NCI-H2171 (cell line): ENCODE measurements at regions not wholly inside any gene's neighbourhood (a gene's known extent, or its start where the extent isn't known, plus 50 kb on each side); places are given as distances from the start of the nearest gene placed in this dataset.
A peak's percentile ranks its signal among the peaks of the same experiment; 100 is the strongest.

Source experiments
- DNase-seq: peaks from one replicate; lab custom pipeline; 2025; lab: John Stamatoyannopoulos, UW

DNA sequence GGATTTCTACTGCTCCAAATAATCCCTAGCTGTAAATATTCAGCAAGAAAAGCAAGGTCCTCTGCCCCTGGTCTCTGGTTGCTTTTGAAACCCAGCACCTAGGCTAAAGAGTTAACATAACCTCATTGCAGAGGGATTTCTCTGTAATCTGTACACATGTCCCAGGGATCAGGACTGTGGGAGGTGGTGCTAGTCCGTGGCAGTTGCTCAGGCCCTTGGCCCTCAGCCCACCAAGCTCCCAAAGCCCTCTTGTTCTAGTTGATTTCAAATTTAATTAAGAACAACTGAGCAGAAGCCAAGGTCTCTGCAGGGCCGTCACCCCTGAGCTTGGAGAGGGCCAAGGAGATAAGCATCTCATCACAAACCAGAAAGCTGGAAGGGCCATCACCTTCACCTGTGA, 181.1 kb downstream of the SOX9 start:
- no peak for DNase-seq

DNA sequence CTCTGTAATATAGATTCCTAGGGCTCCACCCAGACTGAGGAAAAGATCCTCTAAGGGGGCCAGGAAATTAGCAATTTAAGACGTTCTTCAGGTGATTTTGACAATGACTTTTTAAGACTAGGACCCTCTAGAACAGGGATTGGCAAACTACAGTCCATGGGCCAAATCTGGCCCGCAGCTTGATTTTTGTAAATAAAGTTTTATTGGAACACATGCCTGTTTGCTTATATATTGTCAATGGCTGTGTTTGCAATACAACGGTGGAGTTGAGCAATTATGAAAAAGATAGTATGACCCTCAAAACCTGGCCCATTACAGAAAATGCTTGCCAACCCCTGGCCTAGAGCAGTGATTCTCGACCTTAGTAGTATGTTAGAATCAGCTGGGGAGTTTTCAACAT, 181.9 kb downstream of the SOX9 start:
- no peak for DNase-seq

DNA sequence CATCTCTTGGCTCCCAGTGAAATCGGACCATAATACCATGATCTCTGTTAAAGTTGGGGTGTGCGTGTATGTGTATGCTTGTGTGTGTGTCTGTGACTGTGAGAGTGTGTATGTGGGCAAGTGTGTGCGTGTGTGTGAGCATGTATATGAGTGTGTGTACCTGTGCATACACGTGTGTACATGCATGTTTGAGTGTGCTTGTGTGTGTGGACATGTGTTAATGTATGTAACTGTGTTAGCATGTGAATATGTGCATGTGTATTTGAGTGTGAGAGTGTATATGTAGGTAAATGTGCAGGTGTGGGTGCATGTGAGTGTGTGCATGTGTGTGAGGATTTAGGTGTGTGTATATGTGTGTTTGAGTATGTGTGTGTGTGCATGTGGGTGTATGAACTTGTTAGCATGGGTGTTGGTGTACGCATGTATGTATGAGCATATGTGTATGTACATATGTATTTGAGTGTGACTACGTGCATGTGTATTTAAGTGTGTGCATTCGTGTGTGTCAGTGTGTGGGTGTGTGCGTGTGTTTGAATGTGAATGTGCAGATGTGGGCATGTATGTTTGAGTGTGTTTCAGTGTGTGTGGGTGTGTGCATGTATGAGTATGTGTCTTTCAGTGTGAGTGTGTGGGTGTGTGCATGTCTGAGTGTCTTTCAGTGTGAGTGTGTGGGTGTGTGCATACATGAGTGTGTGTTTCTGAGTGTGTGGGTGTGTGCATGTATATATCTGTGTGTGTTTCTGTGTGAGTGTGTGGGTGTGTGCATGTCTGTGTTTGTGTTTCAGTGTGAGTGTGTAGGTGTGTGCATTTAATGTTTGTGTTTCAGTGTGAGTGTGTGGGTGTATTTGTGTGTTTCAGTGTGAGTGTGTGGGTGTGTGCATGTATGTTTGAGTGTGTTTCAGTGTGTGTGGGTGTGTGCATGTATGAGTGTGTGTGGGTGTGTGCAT, 183.2 kb downstream of the SOX9 start:
- DNase-seq, result no peak

DNA sequence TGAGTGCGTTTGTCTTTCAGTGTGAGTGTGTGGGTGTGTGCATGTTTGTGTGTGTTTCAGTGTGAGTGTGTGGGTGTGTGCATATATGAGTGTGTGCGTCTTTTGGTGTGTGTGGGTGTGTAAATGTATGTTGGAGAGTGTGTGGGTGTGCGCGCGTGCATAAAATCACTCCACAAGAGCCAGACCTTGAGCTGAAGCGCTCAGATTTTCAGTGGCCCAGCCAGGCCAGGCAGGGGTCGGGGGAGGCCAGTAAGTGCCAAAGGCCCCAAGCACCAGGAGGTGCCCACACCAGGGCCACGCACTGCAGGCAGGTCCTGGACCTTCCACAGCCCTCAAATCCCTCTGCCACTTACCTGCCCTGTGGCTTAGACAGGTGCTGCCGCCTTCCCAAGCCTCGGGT, 184.0 kb downstream of the SOX9 start:
- no peak for DNase-seq

DNA sequence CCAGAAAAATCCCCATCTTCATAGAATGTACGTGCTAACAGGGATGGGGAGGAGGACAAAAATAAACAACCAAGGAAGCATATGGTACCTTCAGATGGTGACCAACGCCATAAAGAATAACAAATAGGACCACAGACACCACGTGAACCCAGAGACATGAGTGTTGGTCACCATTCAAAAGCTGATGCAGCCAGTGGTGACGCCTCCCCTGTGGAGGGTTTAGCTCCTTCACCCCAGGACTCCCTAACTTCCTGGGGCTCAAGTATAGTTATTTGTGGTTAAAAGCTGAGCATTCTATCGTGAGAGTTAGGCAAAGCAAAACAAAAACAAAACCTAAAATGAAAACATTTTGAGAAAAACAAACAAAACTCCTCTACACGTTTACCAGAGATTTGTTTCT, 184.7 kb downstream of the SOX9 start:
- DNase-seq, result no peak

DNA sequence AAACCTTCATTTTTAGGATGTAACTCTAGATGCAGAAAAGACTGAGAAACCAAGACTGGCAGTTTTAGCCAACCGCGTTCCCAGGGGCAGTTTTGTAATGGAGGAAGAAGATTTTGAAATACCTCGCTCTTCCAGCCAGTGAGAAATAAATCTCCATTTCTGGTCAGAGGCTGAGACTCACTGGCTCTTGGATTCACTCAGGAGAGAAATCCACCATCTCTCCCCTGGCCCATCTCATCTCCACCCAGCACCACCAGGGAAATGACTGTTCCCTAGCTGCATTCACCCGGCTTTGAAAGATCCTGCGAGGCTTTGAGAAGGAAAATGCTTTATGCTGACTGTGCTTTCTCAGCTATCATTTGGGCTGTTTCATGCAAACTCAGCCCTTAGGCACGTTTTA, 185.2 kb downstream of the SOX9 start:
- no peak for DNase-seq

DNA sequence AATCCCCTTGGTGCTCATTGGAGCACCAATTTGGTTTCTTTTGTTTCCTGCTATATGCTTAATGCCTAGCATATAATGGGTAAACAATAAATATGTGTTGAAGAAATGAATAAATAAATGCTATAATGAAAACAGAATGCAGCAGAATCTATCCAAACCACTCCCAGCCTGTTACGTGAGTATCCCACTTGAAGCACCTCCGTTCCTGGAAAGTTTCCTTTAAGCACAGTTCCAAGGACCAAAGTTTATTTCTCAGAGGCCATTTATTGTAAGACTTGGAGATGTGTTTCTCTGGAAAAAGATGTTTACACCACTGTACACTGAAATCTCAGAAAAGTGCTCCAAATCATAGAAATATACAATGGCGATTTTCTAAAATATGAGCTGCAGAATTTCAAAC, 187.0 kb downstream of the SOX9 start:
- no peak for DNase-seq

DNA sequence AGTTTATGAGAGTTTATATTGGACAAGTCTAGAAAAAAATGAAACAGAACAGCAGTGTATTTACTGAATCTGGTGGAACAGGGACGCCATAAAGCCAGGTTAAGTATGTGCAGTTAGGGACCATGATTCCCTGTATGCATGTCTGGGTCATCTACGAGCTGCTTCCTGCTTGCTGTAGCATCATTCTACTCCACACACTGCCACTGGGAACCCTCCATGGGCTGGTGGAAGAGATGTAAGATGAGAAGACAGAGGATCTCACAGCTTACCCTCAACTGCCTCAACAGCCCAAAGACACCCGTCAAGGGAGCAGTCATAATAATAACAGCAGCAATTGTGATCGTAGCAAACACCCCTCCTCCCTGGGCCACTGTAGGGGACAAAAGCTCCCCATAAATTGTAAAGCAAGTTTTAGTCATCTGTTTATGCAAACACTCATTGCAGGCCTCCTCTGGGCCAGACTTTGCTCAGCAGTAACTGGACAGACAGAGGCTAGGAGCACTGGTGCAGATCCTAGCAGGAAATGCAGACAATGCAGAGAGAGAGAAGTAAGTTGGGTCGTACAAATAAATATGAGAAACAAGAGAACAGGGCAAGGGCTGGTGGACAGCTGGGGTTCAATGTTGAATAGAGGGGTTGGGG, 188.0 kb downstream of the SOX9 start:
- no peak for DNase-seq

DNA sequence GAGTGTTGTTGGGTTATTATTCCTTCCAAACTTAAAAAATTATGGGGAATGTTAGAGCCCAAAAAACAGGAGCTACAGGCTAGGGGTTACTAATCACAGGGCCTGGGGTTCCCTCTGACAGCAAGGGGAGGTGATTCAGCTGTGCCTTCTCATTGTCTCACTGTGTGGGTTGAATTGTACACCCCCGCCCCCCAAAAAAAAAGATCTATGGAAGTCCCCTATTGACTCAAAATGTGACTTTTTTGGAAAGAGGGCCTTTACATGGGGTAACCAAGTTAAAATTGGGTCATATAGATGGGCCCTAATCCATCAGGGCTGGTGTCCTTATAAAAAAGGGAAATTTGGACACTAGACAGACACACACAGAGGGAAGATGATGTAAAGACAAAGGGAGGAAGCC, 190.2 kb downstream of the SOX9 start:
- no peak for DNase-seq

DNA sequence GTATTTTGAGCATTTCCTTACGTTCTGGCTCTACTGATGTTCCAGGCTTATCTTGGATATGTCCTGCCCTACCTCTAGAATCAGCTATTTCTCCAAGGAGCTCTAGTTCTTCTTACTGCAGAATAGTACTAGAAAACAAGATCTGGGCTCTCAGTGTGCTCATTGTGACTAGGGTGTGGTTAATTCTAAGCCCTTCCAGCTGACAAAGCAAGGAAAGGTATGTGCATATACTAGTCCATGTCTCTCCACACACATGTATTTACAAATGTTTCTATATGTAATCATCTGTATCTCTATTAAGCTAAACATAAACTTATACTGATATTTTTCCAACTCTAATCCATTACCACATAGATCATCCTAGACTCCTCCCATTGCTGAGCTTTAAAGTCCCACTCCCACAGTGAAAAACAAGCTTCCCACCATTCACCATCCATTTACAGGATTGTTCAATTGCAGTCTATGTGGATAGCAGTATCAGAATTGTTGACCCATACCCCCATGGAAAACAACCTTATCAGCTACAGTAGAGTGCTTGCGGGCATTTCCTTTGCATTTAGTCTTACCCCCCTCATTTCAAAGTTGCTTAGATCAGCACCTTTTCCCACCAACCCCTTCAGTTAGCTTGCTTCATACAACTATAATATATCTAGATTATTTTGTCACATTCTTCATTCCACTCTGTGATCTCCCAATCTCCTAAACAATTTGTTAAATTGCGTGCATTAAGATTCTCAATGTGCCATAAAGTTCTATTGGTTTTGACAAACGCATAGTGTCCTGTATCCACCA, 194.5 kb downstream of the SOX9 start:
- DNase-seq, result no peak

DNA sequence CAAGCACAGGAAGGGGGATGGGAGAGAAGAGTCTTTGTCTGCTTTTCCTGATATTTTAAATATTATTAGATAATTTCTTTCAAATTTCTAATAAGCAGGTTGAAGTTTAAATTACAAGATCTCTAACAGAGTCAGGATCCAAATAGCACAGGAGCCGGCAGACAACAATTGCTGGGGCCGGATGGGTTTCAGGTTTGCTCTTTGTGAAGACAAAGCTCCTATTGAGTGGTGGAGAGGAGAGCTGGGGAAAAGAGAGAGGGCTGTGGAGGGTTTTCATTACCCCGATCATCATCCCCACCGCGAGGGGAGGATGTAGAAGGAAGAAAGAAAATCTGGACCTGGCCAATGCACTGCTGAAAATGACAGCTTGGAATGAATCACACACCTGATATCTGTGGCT, 197.3 kb downstream of the SOX9 start:
- DNase-seq, result no peak

DNA sequence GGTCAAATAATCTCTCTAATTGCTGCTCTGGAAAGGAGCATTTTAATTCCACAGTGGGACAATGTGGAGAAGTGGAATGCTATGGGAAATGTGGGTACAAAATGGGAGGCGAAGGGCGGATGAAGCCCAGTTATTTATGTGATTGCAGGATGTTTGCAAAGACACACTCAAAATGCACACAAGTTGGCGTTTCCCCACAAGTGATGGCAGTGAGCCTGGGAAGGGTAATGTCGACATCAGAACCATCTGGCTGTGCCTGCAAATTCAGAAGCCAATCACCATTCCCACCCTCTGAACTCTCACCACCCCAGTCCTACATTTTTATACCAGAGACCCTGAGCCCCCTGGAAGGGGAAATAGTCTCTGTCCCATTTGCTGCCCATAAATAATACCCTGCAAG, 201.1 kb downstream of the SOX9 start:
- no peak for DNase-seq

DNA sequence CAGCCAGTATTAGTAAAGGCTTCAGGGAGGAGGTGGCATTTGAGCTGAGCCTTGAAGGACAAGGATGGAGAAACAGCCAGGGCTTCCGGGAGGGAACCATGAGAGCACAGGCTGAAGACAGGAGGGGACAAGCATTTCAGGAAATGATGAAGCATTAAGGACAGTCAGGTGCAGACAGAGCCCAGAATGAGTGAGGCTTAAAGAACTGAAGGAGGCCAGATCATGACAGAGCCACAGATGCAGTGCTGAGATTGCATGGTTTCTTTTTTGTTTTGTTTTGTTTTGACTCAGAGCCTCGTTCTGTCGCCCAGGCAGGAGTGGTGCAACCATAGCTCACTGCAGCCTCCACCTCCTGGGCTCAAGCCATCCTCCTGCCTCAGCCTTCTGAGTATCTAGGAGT, 211.5 kb downstream of the SOX9 start:
- no peak for DNase-seq

DNA sequence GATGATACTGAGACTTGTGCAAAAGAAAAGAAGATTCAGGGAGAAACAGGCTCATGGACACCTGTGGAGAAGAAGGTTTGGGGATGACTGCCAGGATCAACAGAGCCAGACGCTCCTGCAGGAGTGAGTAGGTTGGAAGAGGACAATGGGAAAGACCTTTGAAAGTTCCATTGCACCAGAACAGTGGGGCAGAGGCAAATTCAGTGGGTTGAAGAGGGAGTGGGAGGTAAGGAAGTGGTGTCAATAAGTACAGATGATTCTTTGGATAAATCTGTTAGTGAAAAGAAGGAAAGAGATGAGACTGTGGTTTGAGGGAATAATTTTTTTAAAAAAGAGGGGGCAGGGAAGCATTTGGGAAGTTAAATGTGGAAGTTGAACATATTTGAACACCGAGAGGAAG, 212.8 kb downstream of the SOX9 start:
- DNase-seq, result no peak

DNA sequence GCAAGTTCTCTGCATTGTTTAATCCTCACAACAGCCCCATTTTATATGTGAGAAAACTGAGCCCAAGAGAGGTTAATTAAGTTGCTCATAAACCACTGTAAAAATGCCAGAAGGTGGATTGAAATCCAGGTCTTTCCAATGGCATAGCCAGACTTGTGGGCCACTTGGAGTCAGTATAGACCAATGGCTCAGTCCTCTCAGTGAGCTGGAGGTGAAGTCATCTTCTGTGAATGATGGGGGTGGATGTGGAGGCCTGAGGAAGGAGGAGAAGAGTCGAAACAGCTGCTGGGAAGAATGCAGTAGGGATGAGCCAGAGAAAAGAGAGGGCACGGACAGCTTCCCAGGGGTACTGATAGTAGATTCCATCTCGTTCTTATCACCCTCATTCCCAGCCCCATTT, 213.4 kb downstream of the SOX9 start:
- no peak for DNase-seq

DNA sequence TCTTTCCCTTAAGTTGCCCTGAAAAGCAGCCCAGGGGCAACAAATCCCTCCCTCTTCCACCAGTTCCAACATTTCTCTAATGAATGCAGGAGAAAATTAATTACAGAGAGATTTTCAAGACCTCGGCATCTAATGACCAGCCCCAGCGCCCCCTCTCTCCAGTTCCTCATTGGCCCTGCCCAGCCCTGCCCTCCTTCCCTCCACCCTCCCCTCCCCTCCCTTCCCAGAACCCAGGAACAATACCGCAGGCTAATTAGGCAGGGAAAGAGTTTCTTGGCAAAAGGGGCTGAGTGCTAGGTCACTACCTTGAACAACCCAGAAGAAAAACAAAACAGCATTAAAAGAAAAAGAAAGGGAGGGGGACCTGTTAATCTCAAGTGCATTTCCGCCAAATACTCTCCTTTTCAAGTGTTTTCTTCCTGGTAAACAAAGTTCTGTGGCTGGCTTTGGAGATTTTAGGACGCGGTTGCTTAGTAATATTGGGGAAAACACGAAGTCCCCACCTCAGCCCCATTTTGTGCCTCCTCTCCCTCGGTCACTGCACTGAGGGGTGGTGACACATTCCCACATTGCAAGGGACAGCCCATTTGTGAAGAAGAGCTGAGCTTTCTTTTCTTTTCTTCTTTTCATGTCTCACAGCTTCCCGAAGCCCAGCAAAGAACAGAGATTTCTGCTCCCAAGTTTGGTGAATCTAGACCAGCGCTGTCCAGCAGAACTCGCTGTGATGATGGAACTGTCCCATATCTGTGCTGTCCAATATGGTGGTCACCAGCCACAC, 215.4 kb downstream of the SOX9 start:
- DNase-seq, result no peak

DNA sequence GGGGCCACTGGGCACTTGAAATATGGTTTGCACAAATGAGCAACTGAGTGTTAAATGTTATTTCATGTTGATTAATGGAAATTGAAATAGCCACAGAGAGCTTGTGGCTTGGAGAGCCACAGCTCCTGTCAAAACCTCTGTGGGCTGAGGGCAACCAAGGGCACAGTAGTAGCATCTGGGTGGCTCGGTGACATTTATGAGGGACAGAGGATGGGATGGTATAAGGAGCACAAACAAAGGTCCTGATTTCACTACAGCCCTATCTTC, 215.9 kb downstream of the SOX9 start:
- no peak for DNase-seq

DNA sequence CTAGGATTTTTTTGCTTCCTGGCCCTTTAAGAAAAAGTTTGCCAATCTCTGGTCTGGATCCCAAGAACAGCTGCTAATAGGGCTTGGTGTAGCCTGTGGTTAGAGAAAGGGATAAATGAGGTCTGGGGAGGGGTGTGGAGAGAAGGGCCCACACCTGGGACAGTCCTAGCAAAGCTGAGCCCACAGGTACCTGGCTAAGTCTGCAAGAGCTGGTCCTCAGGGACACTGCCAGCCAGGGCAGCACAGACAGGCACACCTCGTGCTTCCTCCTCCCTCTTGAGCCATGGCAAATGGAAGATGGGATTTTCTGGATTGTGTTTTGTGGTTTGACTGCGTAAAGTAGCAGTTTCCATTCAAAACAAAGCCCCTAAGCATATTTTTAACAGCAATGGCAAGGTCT, 217.5 kb downstream of the SOX9 start:
- no peak for DNase-seq

DNA sequence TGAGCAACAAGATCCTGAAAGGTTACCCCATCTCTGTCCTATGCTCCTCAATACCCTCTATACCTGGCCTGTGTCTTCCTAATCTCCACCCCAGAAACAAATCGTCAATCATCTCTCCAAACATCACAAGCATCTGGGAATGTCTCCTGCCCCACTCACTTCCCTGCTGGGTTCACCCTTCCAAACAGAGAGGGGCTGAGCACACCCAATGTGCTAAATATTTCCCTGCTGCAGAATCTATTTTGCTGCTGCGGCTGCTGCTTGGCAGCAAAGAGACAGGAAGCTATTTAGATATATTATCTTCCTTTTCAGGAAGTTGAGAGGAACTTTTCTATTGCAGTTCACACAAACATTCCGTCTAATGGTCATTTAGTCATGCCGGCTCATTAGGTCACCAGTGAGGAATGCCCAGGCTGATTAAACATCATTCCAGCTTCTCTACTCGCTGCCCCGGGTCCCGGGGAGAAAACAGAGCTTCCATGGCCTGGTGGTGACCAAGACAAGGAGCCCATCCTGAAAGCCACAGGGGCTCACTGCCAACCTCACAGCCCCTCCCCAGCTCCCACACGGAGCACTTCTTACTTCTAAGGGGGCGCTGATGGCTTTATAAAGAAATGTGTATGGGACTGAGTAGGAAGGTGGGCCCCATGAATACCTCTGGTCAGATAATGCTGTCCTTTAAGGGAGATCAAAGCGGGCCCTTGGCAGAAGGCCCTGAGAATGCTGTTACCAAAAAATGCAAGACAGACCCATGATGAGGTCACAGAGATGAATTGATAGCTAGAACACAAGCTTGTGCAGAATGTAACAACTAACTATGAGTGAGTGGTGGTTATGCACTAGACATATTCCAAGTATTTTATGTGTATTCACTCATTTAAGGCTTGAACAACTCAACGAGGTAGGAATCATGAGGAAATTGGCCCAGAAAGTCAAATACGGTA, 218.3 kb downstream of the SOX9 start:
- DNase-seq, result no peak

DNA sequence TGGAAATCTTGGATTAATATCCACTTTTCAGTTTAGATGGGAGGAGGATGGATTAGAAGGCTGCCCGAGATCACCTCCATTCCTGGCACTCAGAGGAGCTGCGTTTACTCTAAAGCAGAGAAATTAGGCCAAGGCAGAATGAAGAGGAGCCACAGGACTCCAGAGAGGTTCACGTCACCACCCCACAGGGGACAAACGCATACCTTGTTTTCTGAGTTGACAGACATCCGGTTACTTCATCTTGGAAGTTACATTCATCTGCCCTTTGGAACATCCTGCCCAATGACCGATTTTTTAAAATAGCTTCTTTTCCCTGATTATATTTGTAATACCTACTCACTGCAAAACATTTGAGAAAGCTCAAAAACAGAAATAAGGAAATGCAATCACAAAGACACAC, 220.0 kb downstream of the SOX9 start:
- no peak for DNase-seq

DNA sequence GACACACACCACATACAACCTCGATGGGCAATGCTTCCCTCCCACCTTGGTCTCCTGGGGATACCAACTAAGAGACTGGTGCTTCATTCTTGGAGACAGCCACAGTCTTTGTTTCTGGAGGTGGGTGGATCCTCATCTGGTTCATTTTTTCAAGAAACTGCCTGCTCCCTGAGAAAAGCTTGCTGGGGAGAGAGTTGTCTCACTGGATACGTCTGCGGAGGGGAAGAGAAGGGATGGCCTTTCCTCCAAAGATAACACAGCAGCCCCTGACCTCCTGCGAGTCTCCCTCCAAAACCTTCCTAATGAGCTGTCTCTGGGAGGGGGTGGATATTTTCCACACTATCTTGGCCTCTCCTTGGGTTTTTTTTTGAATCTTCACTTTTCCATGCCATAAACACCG, 221.2 kb downstream of the SOX9 start:
- peak; percentile 47 for DNase-seq
